ENCODE measurements at regions not wholly inside any gene's neighbourhood (a gene's known extent, or its start where the extent isn't known, plus 50 kb on each side); places are given as distances from the start of the nearest gene placed in this dataset.

GRCh38 chr12:46674800-46675199 is 151.0 kb downstream of the SLC38A4 start:
- TF ChIP-seq POLR2AphosphoS5 (IDR thresholded peaks at IDR 0.05; ENCODE audit: low read depth, low read length) (no peak), POLR2A (IDR thresholded peaks at IDR 0.05; ENCODE audit: low read depth, low read length) (no peak), TAF1 (IDR thresholded peaks at IDR 0.05; ENCODE audit: low read depth, low read length) (no peak), PAX5 (IDR thresholded peaks at IDR 0.05; ENCODE audit: insufficient read depth, low read length, severe bottlenecking) (no peak), SPI1 (IDR thresholded peaks at IDR 0.05; ENCODE audit: low read depth, low read length) (no peak)

Data from GM12891 (cell line).